SK-N-SH (cell line): ENCODE measurements at regions not wholly inside any gene's neighbourhood (a gene's known extent, or its start where the extent isn't known, plus 50 kb on each side); places are given as distances from the start of the nearest gene placed in this dataset.
A peak's percentile ranks its signal among the peaks of the same experiment; 100 is the strongest.
"Not testable (repeated sequence)": the region's sequence is repeated elsewhere in the genome, so short reads cannot be mapped to it uniquely, and the experiment has no call there.

Source experiments
- CTCF ChIA-PET: fragments of 300-600, 350-600 bp; formaldehyde crosslinking; extraction: SDS; loops from one replicate; lab custom pipeline; 2021; lab: Yijun Ruan, JAX
- POLR2A ChIA-PET: fragments of 350-600 bp; sonication (Branson Sonifier 250); formaldehyde crosslinking; extraction: SDS; loops from one replicate; lab custom pipeline; 2020; ENCODE audit warnings: antibody characterized with exemption, inconsistent platforms; lab: Yijun Ruan, JAX
- DNase-seq: peaks from one replicate; pipeline ENCODE4 v3.0.0; 2012
- H2AFZ ChIP-seq: fragments of 200-600 bp; sonication (generic); 2 replicates; pipeline ENCODE4 v1.8.1; 2016; ENCODE audit warnings: antibody characterized with exemption, mild to moderate bottlenecking, low read depth
- H3F3A ChIP-seq: fragments of 200-600 bp; sonication (generic); replicated peaks from 2 replicates; pipeline ENCODE3; 2016; ENCODE audit warnings: antibody characterized with exemption, mild to moderate bottlenecking; ENCODE audit not compliant: insufficient read depth
- H3K27ac ChIP-seq, 2 experiments: fragments of 200-500 bp in 1 of 2; fragments of 200-600 bp in 1 of 2; sonication (Bioruptor generic) in 1 of 2; sonication (generic), shearing (Covaris generic) in 1 of 2; 2 replicates each; pipeline versions ENCODE4 v1.5.1 to v1.6.1; 2014 to 2016; ENCODE audit warnings: low read depth in 2 of 2, inconsistent platforms in 1 of 2, low read length in 1 of 2, mild to moderate bottlenecking in 1 of 2, mixed read lengths in 1 of 2
- H3K27me3 ChIP-seq: fragments of 200-600 bp; sonication (generic), shearing (Covaris generic); 2 replicates; pipeline ENCODE4 v1.6.1; 2016; ENCODE audit warnings: mixed run types; ENCODE audit not compliant: insufficient read depth
- H3K36me3 ChIP-seq, 2 experiments: fragments of 200-500 bp in 1 of 2; fragments of 200-600 bp in 1 of 2; sonication (Bioruptor generic) in 1 of 2; sonication (generic) in 1 of 2; replicated peaks in 1 of 2; 2 replicates each; pipeline versions ENCODE3 to v1.5.1; 2014 to 2016; ENCODE audit warnings: low read length in 1 of 2, mild to moderate bottlenecking in 1 of 2; ENCODE audit not compliant: insufficient read depth in 2 of 2, control insufficient read depth in 1 of 2
- H3K4me1 ChIP-seq, 2 experiments: fragments of 200-500 bp in 1 of 2; fragments of 200-600 bp in 1 of 2; sonication (Bioruptor generic) in 1 of 2; sonication (generic), shearing (Covaris generic) in 1 of 2; 2 replicates each; pipeline versions ENCODE4 v1.5.1 to v1.6.1; 2014 to 2016; ENCODE audit warnings: low read depth in 1 of 2, low read length in 1 of 2, mixed run types in 1 of 2; ENCODE audit not compliant: insufficient read depth in 2 of 2, control insufficient read depth in 1 of 2
- H3K4me2 ChIP-seq: fragments of 200-600 bp; sonication (generic), shearing (Covaris generic); 2 replicates; pipeline ENCODE4 v1.6.1; 2017; ENCODE audit warnings: mixed run types
- H3K4me3 ChIP-seq, 2 experiments: fragments of 200-500 bp in 1 of 2; fragments of 200-600 bp in 1 of 2; sonication (Bioruptor generic) in 1 of 2; sonication (generic), shearing (Covaris generic) in 1 of 2; 2 replicates each; pipeline versions ENCODE4 v1.5.1 to v1.8.1; 2014 to 2016; ENCODE audit warnings: low read depth in 2 of 2, inconsistent platforms in 1 of 2, low read length in 1 of 2, mild to moderate bottlenecking in 1 of 2, mixed read lengths in 1 of 2, moderate library complexity in 1 of 2
- H3K79me2 ChIP-seq: fragments of 200-600 bp; sonication (generic); 2 replicates; pipeline ENCODE4 v1.8.1; 2017; ENCODE audit warnings: mild to moderate bottlenecking; ENCODE audit not compliant: insufficient read depth
- H3K9ac ChIP-seq: fragments of 200-600 bp; sonication (generic); 2 replicates; pipeline ENCODE4 v1.6.1; 2017; ENCODE audit warnings: mixed run types
- H3K9me2 ChIP-seq: fragments of 200-600 bp; sonication (generic); 2 replicates; pipeline ENCODE4 v1.6.1; 2017; ENCODE audit warnings: mixed run types
- H3K9me3 ChIP-seq: fragments of 200-600 bp; sonication (generic); 2 replicates; pipeline ENCODE4 v1.6.1; 2017; ENCODE audit warnings: mixed run types, mild to moderate bottlenecking, moderate library complexity
- H4K20me1 ChIP-seq: fragments of 200-600 bp; sonication (generic); 2 replicates; pipeline ENCODE4 v1.6.1; 2017; ENCODE audit warnings: mild to moderate bottlenecking, mixed run types; ENCODE audit not compliant: insufficient read depth
- FOXM1 ChIP-seq: IDR thresholded peaks from 2 replicates; pipeline ENCODE4 v1.4.0; 2012; ENCODE audit warnings: low read depth, mild to moderate bottlenecking
- TCF12 ChIP-seq: IDR thresholded peaks from 2 replicates; pipeline ENCODE4 v1.4.0; 2012
- WGBS: methylation state at CpG from one replicate; pipeline ENCODE4 v1.1.6; 2017; ENCODE audit warnings: low lambda C conversion rate; 5-methylcytosine and 5-hydroxymethylcytosine counted together
- TF ChIP-seq, protein P1 (sequence below): fragments of 200-600 bp; sonication (generic); IDR thresholded peaks from 2 replicates; pipeline ENCODE4 v1.6.1; 2017; ENCODE audit warnings: antibody characterized with exemption, mild to moderate bottlenecking, moderate library complexity

DNA sequence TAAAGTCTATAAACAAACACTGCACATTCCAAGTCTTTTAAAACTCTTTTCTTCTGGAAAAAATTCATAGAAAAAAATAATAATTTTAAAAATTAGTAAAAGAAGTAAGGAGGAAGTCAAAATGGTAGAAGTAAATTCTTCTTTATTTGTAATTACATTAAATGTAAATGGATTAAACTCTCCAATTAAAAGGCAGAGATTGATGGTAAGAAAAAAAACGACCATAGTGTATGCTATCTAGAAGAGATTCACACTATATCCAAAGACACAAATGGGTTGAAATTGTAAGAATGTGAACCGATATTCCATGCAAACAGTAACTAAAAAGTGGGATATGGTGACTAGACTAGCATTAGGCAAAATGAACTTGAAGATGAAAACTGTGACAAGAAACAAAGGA lies 1196.1 kb upstream of the CDH2 start:
- Histone ChIP-seq H3F3A (no peaks in the 10 kb centered on the region), H3K9me2 (no peaks in the 10 kb centered on the region; the same call in 1 of the 2 replicates), H3K27me3 (no peaks in the 10 kb centered on the region), H3K4me1 (no peaks in the 10 kb centered on the region), H3K4me3 (no peak overlapping the region), H2AFZ (no peak overlapping the region), H3K27ac (no peak overlapping the region)
- POLR2A ChIA-PET = no interaction called here
- DNase-seq = no peak
- TF ChIP-seq FOXM1 = no peak
- TF ChIP-seq, all 33 proteins: peak for 0
- Histone ChIP-seq H3K9me3 (0 out of 2 replicates have a peak, but pooled peaks cover 11% of the 10 kb centered on the region), H3K36me3 (no peaks in the 10 kb centered on the region), H3K9ac (no peak overlapping the region), H3K4me2 (no peak overlapping the region), H3K79me2 (no peaks in the 10 kb centered on the region), H4K20me1 (no peaks in the 10 kb centered on the region)
- CTCF ChIA-PET = no interaction called here
- 27% methylated on average over 2 of the region's 2 CpGs for WGBS

DNA sequence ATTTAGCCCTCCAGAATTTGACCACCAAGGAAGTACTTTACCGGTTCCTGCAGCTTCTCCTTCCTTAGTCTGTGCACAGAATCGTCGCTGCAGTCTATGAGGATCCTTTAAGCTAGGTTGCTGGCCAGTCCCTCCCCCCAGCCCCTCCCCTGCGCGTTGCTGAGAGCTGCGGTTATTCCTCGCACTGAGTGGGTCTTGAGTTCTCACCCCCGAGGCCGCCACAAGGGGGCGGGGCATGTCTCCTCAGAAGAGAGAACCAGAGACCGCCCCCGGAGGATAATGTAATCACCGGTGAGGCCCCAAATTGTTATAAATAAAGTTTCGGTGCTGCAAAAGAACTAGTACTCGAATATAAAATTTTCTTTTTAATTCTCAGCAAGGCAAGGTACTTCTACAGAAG lies 1184.9 kb upstream of the CDH2 start:
- POLR2A ChIA-PET = no interaction called here

DNA sequence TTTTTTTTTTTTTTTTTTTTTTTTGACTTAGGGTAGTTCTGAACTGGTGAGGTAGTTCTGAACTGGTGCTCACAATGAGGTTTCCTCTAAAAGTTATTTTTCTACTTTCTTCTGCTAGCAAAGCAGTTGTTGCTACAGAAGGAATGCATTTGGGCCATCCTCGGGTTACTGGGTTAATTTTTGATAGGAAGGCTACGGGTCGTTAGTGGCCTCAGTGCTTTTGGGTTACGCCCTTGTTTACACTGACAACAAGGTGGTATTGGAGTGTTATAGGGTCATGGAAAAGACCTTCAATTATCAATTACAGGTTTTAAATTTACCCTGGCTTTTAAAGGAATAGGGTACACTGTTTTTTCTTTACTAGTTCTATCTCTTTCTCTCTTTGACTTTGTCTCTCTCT lies 1183.7 kb upstream of the CDH2 start:
- POLR2A ChIA-PET, H3K36me3 ChIP-seq, H3K79me2 ChIP-seq, H3K4me1 ChIP-seq, H3K9me3 ChIP-seq, H3K9me2 ChIP-seq, H3K9ac ChIP-seq, H3F3A ChIP-seq, CTCF ChIA-PET, H2AFZ ChIP-seq, DNase-seq, H3K4me3 ChIP-seq, H4K20me1 ChIP-seq, H3K27me3 ChIP-seq, H3K4me2 ChIP-seq, H3K27ac ChIP-seq: not testable (repeated sequence)
- 81% methylated on average over 4 of the region's 4 CpGs for WGBS

More for the DNA sequence above, 1184.9 kb upstream of the CDH2 start:
- Histone ChIP-seq H3K9ac (no peak overlapping the region), H3K9me2 (no peaks in the 10 kb centered on the region), H3K27me3 (no peaks in the 10 kb centered on the region), H3K4me3 (no peak overlapping the region), H3K79me2 (no peaks in the 10 kb centered on the region), H3K4me2 (no peak overlapping the region), H3K27ac (no peak overlapping the region), H3K9me3 (no peaks in the 10 kb centered on the region), H3K4me1 (no peaks in the 10 kb centered on the region), H3K36me3 (no peaks in the 10 kb centered on the region), H3F3A (no peaks in the 10 kb centered on the region), H4K20me1 (no peaks in the 10 kb centered on the region), H2AFZ (no peak overlapping the region)
- DNase-seq = no peak
- WGBS = 88% methylated on average over 13 of the region's 15 CpGs
- TF ChIP-seq, protein P1, sequence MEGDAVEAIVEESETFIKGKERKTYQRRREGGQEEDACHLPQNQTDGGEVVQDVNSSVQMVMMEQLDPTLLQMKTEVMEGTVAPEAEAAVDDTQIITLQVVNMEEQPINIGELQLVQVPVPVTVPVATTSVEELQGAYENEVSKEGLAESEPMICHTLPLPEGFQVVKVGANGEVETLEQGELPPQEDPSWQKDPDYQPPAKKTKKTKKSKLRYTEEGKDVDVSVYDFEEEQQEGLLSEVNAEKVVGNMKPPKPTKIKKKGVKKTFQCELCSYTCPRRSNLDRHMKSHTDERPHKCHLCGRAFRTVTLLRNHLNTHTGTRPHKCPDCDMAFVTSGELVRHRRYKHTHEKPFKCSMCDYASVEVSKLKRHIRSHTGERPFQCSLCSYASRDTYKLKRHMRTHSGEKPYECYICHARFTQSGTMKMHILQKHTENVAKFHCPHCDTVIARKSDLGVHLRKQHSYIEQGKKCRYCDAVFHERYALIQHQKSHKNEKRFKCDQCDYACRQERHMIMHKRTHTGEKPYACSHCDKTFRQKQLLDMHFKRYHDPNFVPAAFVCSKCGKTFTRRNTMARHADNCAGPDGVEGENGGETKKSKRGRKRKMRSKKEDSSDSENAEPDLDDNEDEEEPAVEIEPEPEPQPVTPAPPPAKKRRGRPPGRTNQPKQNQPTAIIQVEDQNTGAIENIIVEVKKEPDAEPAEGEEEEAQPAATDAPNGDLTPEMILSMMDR = peak; percentile 17; the same call in 1 of the 2 replicates
- no peak for TF ChIP-seq TCF12
- CTCF ChIA-PET = no interaction called here

DNA sequence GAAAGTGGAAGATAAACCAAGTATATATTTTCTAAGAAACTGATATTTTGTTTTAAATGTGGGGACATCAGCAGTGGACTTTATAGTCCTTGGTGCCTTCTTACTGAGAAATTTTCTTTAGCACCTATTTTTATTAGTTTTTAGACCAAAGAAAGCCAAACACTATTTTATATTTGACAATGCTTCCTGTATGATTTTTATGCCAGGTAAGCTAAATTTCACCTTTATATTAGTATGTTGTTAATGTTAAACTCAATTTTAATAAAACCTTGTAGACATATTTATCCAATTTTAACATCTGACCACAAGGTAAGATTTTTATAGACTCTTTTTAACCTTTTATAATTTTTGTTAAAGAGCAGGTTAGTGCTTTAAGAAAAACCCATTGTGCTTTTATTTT lies 1182.3 kb upstream of the CDH2 start:
- H3K4me1 ChIP-seq, H3K27me3 ChIP-seq, H3K9me2 ChIP-seq, H3K4me2 ChIP-seq, H3K9me3 ChIP-seq, POLR2A ChIA-PET, H3K79me2 ChIP-seq, H3K36me3 ChIP-seq, CTCF ChIA-PET, H3K9ac ChIP-seq, H3F3A ChIP-seq, DNase-seq, H2AFZ ChIP-seq, H3K4me3 ChIP-seq, H4K20me1 ChIP-seq, H3K27ac ChIP-seq: not testable (repeated sequence)
